NCI-H1092 (cell line): ENCODE measurements at regions not wholly inside any gene's neighbourhood (a gene's known extent, or its start where the extent isn't known, plus 50 kb on each side); places are given as distances from the start of the nearest gene placed in this dataset.

ENCODE experiments used
- DNase-seq: peaks from one replicate; lab custom pipeline; 2025; lab: John Stamatoyannopoulos, UW

DNA sequence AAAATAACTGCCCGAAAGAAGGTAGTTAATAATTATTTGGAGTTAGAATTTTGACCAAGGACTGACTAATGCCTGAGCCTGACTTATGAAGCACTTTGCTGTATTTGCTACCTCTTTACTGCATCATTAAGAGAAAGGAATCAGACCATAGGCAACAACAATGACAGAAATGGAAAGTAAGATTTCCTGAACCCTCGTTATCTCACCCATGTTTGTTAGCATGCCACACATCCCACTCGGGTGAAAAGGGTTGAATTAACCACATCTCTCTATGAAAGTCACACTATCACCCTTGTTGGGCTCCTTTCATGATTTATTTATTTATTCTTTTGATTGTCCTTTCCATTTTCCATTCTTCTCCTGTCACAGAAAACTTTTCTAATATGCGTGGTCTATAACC, 59.6 kb downstream of the OLIG3 start:
- no peak for DNase-seq

GRCh38 chr6:137432054-137432611, 62.1 kb downstream of the OLIG3 start:
- no peak for DNase-seq

DNA sequence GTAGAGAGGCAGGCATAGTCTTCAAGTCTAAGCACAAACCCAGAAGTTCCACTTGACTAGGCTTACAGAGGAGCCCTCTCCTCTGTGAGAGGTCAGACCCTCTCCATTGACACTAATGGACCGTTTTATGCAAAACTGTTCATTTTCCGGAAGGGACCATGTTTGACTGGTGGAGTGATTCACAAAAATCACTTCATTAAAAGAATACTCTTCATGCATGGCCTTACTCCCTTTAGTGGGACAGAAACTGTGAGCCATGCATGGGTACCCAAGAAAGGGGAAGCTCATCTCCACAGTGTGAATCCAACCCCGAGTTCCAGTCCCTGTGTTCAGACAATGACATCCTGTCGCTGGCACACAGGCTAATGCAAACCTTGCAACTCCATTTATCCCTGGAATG, 63.2 kb downstream of the OLIG3 start:
- no peak for DNase-seq

DNA sequence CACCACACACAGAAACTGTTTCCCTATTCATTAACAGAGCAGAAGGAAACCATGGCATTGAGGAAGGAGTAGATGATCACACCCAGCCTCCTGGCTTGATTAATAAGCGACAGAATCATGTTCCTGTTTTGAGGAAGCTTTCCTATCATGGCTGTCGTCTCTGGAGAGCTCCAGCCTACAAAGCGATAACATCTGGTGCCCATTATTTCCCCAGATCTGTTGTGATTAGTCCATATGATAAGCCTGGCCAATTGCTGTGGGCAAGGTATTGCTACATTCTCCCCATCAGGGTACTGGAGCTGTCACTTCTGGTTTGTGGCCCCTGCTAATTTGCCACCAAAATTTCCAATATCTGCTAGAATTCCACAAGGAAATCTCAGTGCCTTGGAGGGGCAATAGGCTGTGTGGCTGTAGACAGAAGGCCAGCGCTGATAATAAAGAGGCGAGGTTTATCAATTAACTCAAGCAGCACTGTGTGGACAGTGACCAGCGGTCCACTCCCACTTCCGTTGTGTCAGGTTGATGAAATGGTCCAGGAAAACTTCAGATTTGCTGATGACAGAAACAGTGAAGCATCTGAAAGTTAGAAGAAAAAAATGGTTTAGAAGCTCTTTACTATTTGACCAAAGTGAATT, 66.4 kb downstream of the OLIG3 start:
- DNase-seq, result no peak

GRCh38 chr6:137426007-137426689, 68.0 kb downstream of the OLIG3 start:
- no peak for DNase-seq

DNA sequence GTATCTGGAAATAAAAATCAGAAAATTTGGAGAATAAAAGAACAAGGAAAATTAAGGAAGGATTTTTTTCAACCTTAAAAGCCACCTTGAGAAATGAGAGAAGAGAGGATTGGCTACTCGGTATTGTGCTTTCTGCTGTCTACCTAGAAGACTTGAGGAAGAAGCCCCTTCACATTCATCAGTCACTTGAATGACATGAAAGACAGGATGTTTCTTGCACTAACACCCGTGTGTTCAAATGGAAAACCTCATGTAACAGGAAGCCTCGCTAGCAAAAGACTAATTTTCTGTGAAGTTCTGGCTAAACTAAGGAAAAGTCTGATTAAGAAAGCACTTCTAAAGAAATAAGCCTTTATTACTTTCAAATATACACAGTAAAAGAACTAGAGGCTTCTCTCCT, 69.9 kb downstream of the OLIG3 start:
- no peak for DNase-seq

DNA sequence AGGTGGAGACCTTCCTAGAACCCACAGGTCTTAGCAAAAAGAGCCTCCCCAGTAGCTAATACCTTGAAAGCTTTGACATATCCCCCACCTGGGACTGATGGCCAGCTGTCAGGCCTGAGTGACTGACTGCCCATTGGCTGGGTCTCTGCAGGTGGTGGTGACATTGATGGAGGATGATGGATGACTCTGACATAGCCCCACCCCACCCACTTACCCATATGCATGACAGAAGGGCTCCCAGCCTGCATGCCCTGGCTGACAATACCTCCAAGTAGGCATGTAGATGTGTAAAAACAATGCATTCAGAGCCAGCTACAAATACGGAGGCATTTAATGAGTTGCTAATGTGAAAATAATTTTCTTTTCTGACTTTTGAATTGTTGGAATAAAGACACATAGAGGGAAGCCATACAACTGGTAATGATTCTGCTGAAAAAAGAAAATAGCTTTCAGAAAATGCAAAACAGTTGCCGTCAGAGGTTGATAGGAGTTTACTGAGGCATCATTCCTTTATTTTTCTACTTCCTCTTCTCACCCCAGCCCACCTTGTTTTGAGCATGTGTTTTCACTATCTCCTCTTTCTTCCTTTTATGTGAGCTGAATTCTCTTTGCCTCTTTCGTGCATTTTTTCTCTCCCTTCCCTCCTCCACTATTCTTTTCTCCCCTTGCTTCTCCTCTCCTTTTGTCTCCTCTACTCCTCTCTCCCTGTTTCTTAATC, 70.6 kb downstream of the OLIG3 start:
- DNase-seq, result no peak

DNA sequence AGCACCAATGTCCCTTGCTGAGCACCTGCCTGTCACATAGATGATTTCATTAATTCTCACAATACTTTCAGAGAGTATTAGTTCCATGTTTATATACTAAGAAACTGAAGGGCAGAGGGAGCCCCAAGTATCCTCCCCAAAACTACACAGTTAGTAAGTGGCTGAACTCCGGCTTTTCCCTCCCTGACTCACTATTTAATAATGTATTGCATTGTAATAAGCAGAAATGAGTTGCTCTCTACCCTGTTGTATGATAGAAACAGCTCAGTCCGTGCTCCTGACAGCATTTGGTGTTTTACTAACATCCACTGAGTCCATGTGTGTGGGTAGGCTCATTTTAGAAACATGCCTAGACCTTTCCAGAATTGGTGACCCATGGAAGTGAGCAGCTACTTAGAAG, 76.8 kb downstream of the OLIG3 start:
- no peak for DNase-seq

- no peak for DNase-seq
Observed at GRCh38 chr6:137416376-137417109, 77.7 kb downstream of the OLIG3 start.

GRCh38 chr6:137415834-137416190, 78.4 kb downstream of the OLIG3 start:
- DNase-seq, result no peak

- no peak for DNase-seq
Observed at GRCh38 chr6:137415127-137415833, 78.9 kb downstream of the OLIG3 start.

GRCh38 chr6:137414599-137414998, 79.6 kb downstream of the OLIG3 start:
- no peak for DNase-seq

GRCh38 chr6:137413482-137413881, 80.7 kb downstream of the OLIG3 start:
- no peak for DNase-seq

DNA sequence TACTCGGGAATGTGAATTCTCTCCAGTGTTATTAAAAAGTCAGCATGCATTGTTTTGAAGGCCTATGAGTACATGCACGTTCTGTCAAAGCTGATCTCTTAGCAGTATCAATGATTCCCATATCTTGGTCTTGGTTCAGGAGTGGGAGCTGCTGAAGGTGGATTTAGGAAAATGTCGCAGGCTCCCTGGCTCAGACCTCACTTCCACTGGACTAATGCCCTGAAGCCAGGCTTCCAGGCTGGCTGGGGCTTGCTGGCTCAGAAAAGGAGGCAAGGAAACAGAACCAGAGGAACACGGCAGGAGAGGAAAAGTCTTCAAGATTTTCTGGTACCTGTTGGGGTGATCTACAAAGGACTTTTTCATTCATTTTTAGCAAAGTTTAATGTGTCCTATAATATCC, 81.6 kb downstream of the OLIG3 start:
- no peak for DNase-seq

- DNase-seq, result no peak
Observed at GRCh38 chr6:137409266-137409777, 84.9 kb downstream of the OLIG3 start.

- no peak for DNase-seq
Observed at GRCh38 chr6:137407816-137408215, 86.4 kb downstream of the OLIG3 start.

DNA sequence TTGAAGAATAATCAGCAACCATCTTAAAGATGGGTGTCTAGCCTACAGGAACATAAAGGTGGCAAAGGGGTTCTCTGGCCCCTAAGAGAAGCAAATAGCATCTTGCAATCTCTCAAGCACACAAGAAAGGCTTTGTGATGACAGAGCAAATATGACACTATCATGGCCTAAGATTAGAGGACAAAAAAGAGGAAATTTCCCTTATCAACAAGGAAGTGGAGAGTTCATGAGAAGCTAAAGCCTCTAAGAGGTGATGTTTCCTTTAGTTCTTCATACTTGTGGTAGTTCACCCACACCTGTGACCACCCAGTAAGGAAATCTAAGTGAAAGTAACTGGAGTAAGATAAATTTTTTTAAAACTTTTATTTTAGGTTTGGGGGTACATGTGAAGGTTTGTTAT, 88.4 kb downstream of the OLIG3 start:
- DNase-seq, result no peak

DNA sequence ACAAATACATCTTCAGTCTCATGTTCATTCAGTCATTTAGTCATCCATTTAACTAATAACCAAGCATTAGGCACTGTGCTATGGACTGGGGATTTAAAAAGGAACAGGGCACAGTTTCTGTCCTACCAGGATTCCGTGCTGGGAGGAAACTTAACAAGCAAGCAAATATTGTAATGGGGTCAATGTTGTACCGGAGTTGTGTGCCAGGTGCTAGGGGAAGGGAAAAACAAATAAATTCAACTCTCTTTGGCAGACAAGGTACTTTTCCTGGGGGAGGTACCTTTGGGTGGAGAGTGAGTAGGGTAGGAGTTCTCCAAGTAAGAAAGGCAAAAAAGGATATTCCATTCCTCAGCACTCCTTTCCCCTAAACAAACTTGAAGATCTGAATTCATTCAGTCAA, 90.3 kb downstream of the OLIG3 start:
- DNase-seq, result no peak

DNA sequence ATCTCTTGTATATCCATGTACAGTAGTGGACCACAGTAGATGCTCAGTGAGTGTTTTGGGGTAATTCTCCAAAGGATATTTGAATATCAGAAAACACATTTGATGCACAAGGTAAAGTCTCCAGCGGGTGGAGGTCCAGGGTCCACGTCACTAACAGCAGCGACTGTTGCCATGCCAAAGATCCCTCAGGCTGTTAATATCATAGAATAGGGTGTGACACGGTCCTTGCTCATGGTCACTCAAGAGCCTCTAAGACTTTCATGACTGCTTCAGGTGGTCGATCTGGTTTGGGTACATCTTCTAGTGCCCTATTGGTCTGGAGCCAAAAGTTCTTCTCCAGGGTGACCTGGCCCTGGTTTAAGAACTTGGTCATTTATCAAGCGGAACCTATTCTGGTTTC, 90.8 kb downstream of the OLIG3 start:
- DNase-seq, result no peak

DNA sequence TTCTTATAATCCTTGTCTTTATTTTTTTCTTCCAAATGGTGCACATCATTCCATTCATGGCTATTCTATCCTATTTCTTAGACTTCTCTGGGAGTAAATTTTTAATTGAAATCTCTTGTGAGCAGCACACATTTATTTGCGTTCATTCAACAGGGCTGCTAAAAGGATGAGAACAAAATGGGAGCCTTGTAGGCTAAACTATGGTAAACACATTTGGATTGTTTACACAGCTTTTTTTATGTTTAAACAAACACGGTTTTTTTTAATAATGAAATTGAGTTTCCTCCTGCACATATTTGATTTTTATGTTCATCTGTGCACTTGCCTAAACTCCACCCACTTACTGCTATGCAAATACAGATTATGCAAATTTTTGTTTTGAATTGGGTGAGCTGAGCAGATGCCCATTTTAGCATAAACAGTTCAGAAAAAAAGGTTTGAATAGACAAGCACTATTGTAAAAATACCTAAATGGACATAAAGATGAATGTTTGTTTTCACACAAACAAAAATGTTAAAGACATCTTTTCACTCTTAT, 92.0 kb downstream of the OLIG3 start:
- no peak for DNase-seq

GRCh38 chr6:137401088-137401487, 93.1 kb downstream of the OLIG3 start:
- no peak for DNase-seq
